GM23338 (cell line): ENCODE measurements at regions not wholly inside any gene's neighbourhood (a gene's known extent, or its start where the extent isn't known, plus 50 kb on each side); places are given as distances from the start of the nearest gene placed in this dataset.
A peak's percentile ranks its signal among the peaks of the same experiment; 100 is the strongest.

ENCODE experiments used
- ATAC-seq: fragments of 200-7000 bp; cut with Tn5 transposase; 3 replicates; pipeline ENCODE4 v1.9.1; 2020
- DNase-seq: peaks from one replicate; pipeline ENCODE4 v3.0.0-alpha.2; 2015; ENCODE audit warnings: low spot score
- H2AFZ ChIP-seq: fragments of 200-600 bp; sonication (generic); 2 replicates; pipeline ENCODE4 v1.8.0; 2016; ENCODE audit warnings: antibody characterized with exemption, mild to moderate bottlenecking, moderate library complexity
- H3F3A ChIP-seq: fragments of 200-600 bp; sonication (generic); replicated peaks from 2 replicates; pipeline ENCODE4 v1.8.0; 2017; ENCODE audit warnings: antibody characterized with exemption, mixed run types, low read depth
- H3K27ac ChIP-seq: fragments of 200-600 bp; sonication (generic); 2 replicates; pipeline ENCODE4 v1.6.1; 2016; ENCODE audit warnings: low read depth
- H3K27me3 ChIP-seq: fragments of 200-600 bp; sonication (generic); 2 replicates; pipeline ENCODE4 v1.8.0; 2016; ENCODE audit warnings: mild to moderate bottlenecking, mixed run types, moderate library complexity; ENCODE audit not compliant: insufficient read depth
- H3K36me3 ChIP-seq: fragments of 200-600 bp; sonication (generic); 2 replicates; pipeline ENCODE4 v1.8.0; 2016; ENCODE audit warnings: mild to moderate bottlenecking; ENCODE audit not compliant: insufficient read depth
- H3K4me1 ChIP-seq: fragments of 200-600 bp; sonication (generic); 2 replicates; pipeline ENCODE4 v1.8.0; 2016; ENCODE audit warnings: mild to moderate bottlenecking, moderate library complexity; ENCODE audit not compliant: insufficient read depth
- H3K4me2 ChIP-seq: fragments of 200-600 bp; sonication (generic); 2 replicates; pipeline ENCODE4 v1.7.1; 2017; ENCODE audit warnings: mixed run types
- H3K4me3 ChIP-seq: fragments of 200-600 bp; sonication (generic); 2 replicates; pipeline ENCODE4 v1.6.1; 2016; ENCODE audit warnings: mixed run types
- H3K79me2 ChIP-seq: fragments of 200-600 bp; sonication (generic); replicated peaks from 2 replicates; pipeline ENCODE4 v1.8.0; 2017; ENCODE audit warnings: mild to moderate bottlenecking; ENCODE audit not compliant: insufficient read depth
- H3K9me2 ChIP-seq: fragments of 200-600 bp; sonication (generic); 2 replicates; pipeline ENCODE4 v1.8.0; 2017; ENCODE audit not compliant: insufficient read depth
- H4K20me1 ChIP-seq: fragments of 200-600 bp; sonication (generic); replicated peaks from 2 replicates; pipeline ENCODE4 v1.8.0; 2017; ENCODE audit warnings: mild to moderate bottlenecking; ENCODE audit not compliant: insufficient read depth
- H3K27ac Mint-ChIP-seq: 2 replicates; pipeline ENCODE4 v1.8.0; 2020; ENCODE audit warnings: inconsistent platforms, mild to moderate bottlenecking, moderate library complexity, mixed read lengths
- H3K27me3 Mint-ChIP-seq: 3 replicates; pipeline ENCODE4 v1.8.0; 2022; ENCODE audit warnings: low read depth, mild to moderate bottlenecking, moderate library complexity, mixed read lengths, inconsistent platforms; ENCODE audit not compliant: insufficient read depth, poor library complexity
- H3K36me3 Mint-ChIP-seq: 3 replicates; pipeline ENCODE4 v1.8.0; 2021; ENCODE audit warnings: low read depth, mild to moderate bottlenecking, inconsistent platforms, moderate library complexity, mixed read lengths
- H3K4me1 Mint-ChIP-seq: 3 replicates; pipeline ENCODE4 v1.8.0; 2020; ENCODE audit warnings: mild to moderate bottlenecking, inconsistent platforms, mixed read lengths
- H3K4me3 Mint-ChIP-seq: 3 replicates; pipeline ENCODE4 v1.8.0; 2021; ENCODE audit warnings: moderate library complexity, mild to moderate bottlenecking, inconsistent platforms, mixed read lengths
- H3K9me3 Mint-ChIP-seq: 3 replicates; pipeline ENCODE4 v1.8.0; 2020; ENCODE audit warnings: moderate library complexity, mild to moderate bottlenecking, inconsistent platforms, mixed read lengths
- CREB1 ChIP-seq: fragments of 250-450 bp; sonication (Bioruptor Pico); IDR thresholded peaks from 2 replicates; pipeline ENCODE4 v1.5.0; 2020; ENCODE audit warnings: low read depth, mild to moderate bottlenecking, moderate library complexity
- EZH2 ChIP-seq: fragments of 200-600 bp; sonication (generic); IDR thresholded peaks from one replicate; pipeline ENCODE4 v1.8.0; 2017; ENCODE audit warnings: antibody characterized with exemption, mild to moderate bottlenecking, low read depth; ENCODE audit not compliant: unreplicated experiment
- JUNB ChIP-seq: IDR thresholded peaks from one replicate; pipeline ENCODE4 v1.6.1; 2016; ENCODE audit warnings: antibody characterized with exemption; ENCODE audit not compliant: unreplicated experiment
- NANOG ChIP-seq: IDR thresholded peaks from 2 replicates; pipeline ENCODE4 v1.6.1; 2016; ENCODE audit warnings: antibody characterized with exemption, borderline replicate concordance
- POLR2AphosphoS5 ChIP-seq: IDR thresholded peaks from 2 replicates; pipeline ENCODE4 v1.6.1; 2016; ENCODE audit warnings: antibody characterized with exemption, low read depth
- ZNF114 ChIP-seq: fragments of 250-450 bp; sonication (Bioruptor Pico); IDR thresholded peaks from 2 replicates; pipeline ENCODE4 v1.5.0; 2020; ENCODE audit warnings: mild to moderate bottlenecking, moderate library complexity
- ZNF331 ChIP-seq: fragments of 250-450 bp; sonication (Bioruptor Pico); IDR thresholded peaks from 2 replicates; pipeline ENCODE4 v1.5.0; 2020; ENCODE audit warnings: low read depth, mild to moderate bottlenecking, moderate library complexity
- TF ChIP-seq, protein P1 (sequence below): fragments of 250-450 bp; sonication (Bioruptor Pico); IDR thresholded peaks from 2 replicates; pipeline ENCODE4 v1.5.0; 2020; ENCODE audit warnings: mild to moderate bottlenecking, moderate library complexity
- TF ChIP-seq, protein P2 (sequence below), 2 experiments: fragments of 200-600 bp in 1 of 2; sonication (generic) in 1 of 2; conservative IDR thresholded peaks; 2 replicates each; pipeline versions ENCODE4 v1.5.1 to v1.6.1; 2016 to 2017; ENCODE audit warnings: antibody characterized with exemption in 2 of 2, low read depth in 2 of 2, mild to moderate bottlenecking in 2 of 2, moderate library complexity in 1 of 2
- TF ChIP-seq, protein P3 (sequence below): IDR thresholded peaks from 2 replicates; pipeline ENCODE4 v1.6.1; 2016; ENCODE audit warnings: antibody characterized with exemption

DNA sequence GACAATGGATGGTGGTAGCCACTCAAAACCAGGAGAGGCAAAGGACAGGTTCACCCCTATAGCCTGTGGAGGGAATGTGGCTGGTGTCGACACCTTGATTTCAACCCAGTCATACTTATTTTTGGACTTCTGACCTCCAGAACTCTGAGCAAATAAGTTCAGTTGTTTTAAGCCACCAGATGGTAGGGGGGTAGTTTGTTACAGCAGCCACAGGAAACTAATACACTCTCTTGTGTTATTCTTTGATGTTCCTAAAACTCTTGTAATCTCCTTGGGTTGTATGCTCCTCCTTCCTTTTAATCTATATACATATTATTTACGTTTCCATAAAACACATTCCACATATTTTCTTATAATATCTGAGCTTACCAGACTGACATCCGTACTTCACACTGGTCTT lies 65.9 kb downstream of the ZBTB18 start (continued):
- TF ChIP-seq, protein P1, sequence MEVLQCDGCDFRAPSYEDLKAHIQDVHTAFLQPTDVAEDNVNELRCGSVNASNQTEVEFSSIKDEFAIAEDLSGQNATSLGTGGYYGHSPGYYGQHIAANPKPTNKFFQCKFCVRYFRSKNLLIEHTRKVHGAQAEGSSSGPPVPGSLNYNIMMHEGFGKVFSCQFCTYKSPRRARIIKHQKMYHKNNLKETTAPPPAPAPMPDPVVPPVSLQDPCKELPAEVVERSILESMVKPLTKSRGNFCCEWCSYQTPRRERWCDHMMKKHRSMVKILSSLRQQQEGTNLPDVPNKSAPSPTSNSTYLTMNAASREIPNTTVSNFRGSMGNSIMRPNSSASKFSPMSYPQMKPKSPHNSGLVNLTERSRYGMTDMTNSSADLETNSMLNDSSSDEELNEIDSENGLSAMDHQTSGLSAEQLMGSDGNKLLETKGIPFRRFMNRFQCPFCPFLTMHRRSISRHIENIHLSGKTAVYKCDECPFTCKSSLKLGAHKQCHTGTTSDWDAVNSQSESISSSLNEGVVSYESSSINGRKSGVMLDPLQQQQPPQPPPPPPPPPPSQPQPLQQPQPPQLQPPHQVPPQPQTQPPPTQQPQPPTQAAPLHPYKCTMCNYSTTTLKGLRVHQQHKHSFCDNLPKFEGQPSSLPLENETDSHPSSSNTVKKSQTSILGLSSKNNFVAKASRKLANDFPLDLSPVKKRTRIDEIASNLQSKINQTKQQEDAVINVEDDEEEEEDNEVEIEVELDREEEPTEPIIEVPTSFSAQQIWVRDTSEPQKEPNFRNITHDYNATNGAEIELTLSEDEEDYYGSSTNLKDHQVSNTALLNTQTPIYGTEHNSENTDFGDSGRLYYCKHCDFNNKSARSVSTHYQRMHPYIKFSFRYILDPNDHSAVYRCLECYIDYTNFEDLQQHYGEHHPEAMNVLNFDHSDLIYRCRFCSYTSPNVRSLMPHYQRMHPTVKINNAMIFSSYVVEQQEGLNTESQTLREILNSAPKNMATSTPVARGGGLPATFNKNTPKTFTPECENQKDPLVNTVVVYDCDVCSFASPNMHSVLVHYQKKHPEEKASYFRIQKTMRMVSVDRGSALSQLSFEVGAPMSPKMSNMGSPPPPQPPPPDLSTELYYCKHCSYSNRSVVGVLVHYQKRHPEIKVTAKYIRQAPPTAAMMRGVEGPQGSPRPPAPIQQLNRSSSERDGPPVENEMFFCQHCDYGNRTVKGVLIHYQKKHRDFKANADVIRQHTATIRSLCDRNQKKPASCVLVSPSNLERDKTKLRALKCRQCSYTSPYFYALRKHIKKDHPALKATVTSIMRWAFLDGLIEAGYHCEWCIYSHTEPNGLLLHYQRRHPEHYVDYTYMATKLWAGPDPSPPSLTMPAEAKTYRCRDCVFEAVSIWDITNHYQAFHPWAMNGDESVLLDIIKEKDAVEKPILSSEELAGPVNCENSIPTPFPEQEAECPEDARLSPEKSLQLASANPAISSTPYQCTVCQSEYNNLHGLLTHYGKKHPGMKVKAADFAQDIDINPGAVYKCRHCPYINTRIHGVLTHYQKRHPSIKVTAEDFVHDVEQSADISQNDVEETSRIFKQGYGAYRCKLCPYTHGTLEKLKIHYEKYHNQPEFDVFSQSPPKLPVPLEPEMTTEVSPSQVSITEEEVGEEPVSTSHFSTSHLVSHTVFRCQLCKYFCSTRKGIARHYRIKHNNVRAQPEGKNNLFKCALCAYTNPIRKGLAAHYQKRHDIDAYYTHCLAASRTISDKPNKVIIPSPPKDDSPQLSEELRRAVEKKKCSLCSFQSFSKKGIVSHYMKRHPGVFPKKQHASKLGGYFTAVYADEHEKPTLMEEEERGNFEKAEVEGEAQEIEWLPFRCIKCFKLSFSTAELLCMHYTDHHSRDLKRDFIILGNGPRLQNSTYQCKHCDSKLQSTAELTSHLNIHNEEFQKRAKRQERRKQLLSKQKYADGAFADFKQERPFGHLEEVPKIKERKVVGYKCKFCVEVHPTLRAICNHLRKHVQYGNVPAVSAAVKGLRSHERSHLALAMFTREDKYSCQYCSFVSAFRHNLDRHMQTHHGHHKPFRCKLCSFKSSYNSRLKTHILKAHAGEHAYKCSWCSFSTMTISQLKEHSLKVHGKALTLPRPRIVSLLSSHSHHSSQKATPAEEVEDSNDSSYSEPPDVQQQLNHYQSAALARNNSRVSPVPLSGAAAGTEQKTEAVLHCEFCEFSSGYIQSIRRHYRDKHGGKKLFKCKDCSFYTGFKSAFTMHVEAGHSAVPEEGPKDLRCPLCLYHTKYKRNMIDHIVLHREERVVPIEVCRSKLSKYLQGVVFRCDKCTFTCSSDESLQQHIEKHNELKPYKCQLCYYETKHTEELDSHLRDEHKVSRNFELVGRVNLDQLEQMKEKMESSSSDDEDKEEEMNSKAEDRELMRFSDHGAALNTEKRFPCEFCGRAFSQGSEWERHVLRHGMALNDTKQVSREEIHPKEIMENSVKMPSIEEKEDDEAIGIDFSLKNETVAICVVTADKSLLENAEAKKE (CRISPR knock-in tag), result no peak
- no peak for TF ChIP-seq POLR2AphosphoS5
- TF ChIP-seq, protein P2, sequence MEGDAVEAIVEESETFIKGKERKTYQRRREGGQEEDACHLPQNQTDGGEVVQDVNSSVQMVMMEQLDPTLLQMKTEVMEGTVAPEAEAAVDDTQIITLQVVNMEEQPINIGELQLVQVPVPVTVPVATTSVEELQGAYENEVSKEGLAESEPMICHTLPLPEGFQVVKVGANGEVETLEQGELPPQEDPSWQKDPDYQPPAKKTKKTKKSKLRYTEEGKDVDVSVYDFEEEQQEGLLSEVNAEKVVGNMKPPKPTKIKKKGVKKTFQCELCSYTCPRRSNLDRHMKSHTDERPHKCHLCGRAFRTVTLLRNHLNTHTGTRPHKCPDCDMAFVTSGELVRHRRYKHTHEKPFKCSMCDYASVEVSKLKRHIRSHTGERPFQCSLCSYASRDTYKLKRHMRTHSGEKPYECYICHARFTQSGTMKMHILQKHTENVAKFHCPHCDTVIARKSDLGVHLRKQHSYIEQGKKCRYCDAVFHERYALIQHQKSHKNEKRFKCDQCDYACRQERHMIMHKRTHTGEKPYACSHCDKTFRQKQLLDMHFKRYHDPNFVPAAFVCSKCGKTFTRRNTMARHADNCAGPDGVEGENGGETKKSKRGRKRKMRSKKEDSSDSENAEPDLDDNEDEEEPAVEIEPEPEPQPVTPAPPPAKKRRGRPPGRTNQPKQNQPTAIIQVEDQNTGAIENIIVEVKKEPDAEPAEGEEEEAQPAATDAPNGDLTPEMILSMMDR (conservative IDR thresholded peaks at IDR 0.05; ENCODE audit: low read depth in 2 of 2), result no peak

- H3F3A ChIP-seq, result no peaks in the 10 kb centered on the region
- no peaks in the 10 kb centered on the region for H3K79me2 ChIP-seq
- H3K36me3 Mint-ChIP-seq, result no peaks in the 10 kb centered on the region
- no peak overlapping the region for H3K4me2 ChIP-seq
- H3K9me3 Mint-ChIP-seq, result 0 out of 3 replicates have a peak, but pooled peaks cover 3% of the 10 kb centered on the region
- no peaks in the 10 kb centered on the region for H3K36me3 ChIP-seq
- H3K4me1 Mint-ChIP-seq, result peaks cover 20% of the 10 kb centered on the region; the same call in 2 of the 3 replicates
- H2AFZ ChIP-seq, result peak overlapping the region; percentile 85
- H3K4me3 Mint-ChIP-seq, result no peak overlapping the region
- no peak for ATAC-seq
- no peaks in the 10 kb centered on the region for H3K27me3 ChIP-seq
- H3K4me1 ChIP-seq, result peaks cover 16% of the 10 kb centered on the region
- no peak for TF ChIP-seq CREB1
- TF ChIP-seq, protein P3, sequence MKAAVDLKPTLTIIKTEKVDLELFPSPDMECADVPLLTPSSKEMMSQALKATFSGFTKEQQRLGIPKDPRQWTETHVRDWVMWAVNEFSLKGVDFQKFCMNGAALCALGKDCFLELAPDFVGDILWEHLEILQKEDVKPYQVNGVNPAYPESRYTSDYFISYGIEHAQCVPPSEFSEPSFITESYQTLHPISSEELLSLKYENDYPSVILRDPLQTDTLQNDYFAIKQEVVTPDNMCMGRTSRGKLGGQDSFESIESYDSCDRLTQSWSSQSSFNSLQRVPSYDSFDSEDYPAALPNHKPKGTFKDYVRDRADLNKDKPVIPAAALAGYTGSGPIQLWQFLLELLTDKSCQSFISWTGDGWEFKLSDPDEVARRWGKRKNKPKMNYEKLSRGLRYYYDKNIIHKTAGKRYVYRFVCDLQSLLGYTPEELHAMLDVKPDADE, result no peak
- no peak for TF ChIP-seq EZH2
- TF ChIP-seq POLR2AphosphoS5, result no peak
- TF ChIP-seq, protein P2 (conservative IDR thresholded peaks at IDR 0.05; ENCODE audit: low read depth in 2 of 2), result no peak
- TF ChIP-seq NANOG, result no peak
- TF ChIP-seq ZNF114 (CRISPR knock-in tag), result no peak
- TF ChIP-seq ZNF331 (CRISPR knock-in tag), result no peak
- no peak for TF ChIP-seq JUNB
- H3K27ac ChIP-seq, result no peak overlapping the region
- peaks cover 3% of the 10 kb centered on the region; the same call in 1 of the 2 replicates for H3K9me2 ChIP-seq
- no peaks in the 10 kb centered on the region for H4K20me1 ChIP-seq
- H3K27ac Mint-ChIP-seq, result no peak overlapping the region
- H3K27me3 Mint-ChIP-seq, result peaks cover 6% of the 10 kb centered on the region
- DNase-seq, result no peak
- no peak overlapping the region for H3K4me3 ChIP-seq
These were observed 67.2 kb downstream of the ZBTB18 start for GRCh38 chr1:244118109-244118761.
